Sigmoid colon (tissue), 3 donors: ENCODE measurements at regions not wholly inside any gene's neighbourhood (a gene's known extent, or its start where the extent isn't known, plus 50 kb on each side); places are given as distances from the start of the nearest gene placed in this dataset.

Experiments
- POLR2A ChIP-seq, 2 donors: fragments of 450-650 bp; IDR thresholded peaks; one replicate each; pipeline ENCODE4 v1.6.1; 2016; ENCODE audit warnings: antibody characterized with exemption in 2 of 2, mild to moderate bottlenecking in 2 of 2, moderate library complexity in 2 of 2
- TF ChIP-seq, protein P1 (sequence below), 4 experiments: fragments of 450-650 bp in 3 of 4; fragments of 200-600 bp in 1 of 4; IDR thresholded peaks; one replicate each; pipeline ENCODE4 v1.5.1; 2016 to 2019; ENCODE audit warnings: antibody characterized with exemption in 4 of 4, mild to moderate bottlenecking in 3 of 4, moderate library complexity in 2 of 4

DNA sequence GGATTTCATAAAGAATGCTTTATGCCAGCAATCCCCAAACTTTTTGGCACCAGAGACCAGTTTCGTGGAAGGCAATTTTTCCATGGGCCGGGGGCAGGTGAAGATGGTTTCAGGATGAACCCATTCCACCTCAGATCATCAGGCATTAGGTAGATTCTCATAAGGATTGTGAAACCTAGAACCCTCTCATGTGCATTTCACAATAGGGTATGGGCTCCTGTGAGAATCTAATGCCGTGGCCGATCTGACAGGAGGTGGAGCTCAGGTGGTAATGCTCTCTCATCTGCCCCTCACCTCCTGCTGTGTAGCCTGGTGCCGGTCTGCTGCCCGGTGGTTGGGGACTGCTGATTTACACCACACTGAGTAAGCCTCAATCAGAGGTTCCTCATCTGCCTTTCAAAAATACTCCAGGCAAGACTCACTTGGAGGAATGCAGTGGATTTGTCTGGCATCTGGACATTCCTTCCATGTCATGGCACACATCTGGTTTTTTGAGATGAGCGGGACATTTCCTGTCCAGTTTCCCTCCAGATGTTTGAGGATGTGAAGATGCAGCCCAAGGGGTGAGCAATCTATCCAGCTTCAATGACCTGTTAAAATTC, 185.8 kb downstream of the VAPA start:
- TF ChIP-seq, protein P1, sequence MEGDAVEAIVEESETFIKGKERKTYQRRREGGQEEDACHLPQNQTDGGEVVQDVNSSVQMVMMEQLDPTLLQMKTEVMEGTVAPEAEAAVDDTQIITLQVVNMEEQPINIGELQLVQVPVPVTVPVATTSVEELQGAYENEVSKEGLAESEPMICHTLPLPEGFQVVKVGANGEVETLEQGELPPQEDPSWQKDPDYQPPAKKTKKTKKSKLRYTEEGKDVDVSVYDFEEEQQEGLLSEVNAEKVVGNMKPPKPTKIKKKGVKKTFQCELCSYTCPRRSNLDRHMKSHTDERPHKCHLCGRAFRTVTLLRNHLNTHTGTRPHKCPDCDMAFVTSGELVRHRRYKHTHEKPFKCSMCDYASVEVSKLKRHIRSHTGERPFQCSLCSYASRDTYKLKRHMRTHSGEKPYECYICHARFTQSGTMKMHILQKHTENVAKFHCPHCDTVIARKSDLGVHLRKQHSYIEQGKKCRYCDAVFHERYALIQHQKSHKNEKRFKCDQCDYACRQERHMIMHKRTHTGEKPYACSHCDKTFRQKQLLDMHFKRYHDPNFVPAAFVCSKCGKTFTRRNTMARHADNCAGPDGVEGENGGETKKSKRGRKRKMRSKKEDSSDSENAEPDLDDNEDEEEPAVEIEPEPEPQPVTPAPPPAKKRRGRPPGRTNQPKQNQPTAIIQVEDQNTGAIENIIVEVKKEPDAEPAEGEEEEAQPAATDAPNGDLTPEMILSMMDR (IDR thresholded peaks at IDR 0.05): no peak
- no peak for TF ChIP-seq POLR2A (IDR thresholded peaks at IDR 0.05)
